GM18868 (cell line): ENCODE measurements at regions not wholly inside any gene's neighbourhood (a gene's known extent, or its start where the extent isn't known, plus 50 kb on each side); places are given as distances from the start of the nearest gene placed in this dataset.
"Not testable (repeated sequence)": the region's sequence is repeated elsewhere in the genome, so short reads cannot be mapped to it uniquely, and the experiment has no call there.

Source experiments
- ATAC-seq: cut with Tn5 transposase; IDR thresholded peaks from one replicate; pipeline ENCODE4 v1.9.1; 2021; ENCODE audit warnings: mild to moderate bottlenecking, moderate library complexity; ENCODE audit not compliant: unreplicated experiment

DNA sequence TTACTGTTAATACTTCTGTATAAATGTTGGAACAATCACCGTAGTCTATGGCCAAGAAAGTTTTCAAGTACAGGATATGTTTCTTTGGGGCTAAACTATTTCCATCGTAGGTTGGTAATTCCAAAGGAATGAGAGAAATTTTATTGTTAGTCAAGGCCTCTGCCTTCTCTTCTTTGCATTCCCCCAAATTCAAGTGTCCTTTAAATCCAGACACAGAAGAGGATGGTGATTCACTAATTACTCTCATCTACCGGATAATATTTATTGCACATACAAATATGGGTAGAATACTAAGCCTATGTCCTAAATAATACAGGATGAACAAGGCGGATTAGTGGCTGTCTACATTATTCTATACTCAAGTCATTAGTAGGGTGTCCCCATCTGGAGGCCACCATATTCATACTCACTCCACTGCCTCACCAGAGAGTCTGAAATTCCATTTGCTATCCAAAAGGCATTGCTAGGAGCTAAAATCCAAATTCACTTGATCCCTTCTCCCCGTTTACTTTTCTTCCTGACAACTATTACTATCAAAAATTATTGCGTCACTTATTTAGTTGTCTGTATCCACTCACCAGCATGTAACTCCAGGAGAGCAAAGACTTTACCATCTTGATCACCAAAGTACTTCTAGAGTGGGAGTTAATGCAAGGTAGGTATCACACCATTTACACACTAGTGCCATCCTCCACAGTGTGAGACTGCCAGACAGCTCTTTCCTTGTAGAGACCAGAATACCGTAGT is 82.4 kb upstream of the SGCG start:
- ATAC-seq = no peak

DNA sequence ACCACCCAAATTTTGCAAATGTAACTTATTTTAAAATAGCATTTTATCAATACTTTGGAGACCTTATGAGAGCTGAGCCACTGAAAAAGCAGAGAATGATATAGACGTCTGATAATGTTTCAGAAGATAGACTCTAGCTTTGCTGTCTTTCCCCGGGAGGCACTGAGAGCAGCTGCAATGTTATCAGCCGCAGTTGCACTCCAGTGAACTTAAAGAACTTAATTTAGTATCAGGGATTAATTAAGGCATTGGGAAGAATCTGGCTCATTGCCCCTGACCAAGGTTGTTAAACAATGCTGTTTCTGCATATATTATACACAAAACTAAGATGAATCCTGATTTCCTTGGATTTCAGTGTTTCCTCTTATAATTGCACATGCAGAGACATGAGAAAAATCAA is 75.7 kb upstream of the SGCG start:
- ATAC-seq = no peak

DNA sequence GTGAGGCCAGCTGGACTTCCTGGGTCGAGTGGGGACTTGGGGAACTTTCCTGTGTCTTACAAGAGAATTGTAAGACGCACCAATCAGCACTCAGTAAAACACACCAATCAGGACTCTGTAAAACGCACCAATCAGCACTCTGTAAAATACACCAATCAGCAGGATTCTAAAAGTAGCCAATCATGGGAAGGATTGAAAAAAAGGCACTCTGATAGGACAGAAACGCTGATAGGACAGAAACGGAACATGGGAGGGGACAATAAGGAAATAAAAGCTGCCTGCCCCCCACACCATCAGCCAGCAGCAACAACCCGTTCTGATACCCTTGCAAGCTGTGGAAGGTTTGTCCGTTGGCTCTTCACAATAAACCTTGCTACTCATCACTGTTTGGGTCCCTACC is 73.1 kb upstream of the SGCG start:
- no peak for ATAC-seq

DNA sequence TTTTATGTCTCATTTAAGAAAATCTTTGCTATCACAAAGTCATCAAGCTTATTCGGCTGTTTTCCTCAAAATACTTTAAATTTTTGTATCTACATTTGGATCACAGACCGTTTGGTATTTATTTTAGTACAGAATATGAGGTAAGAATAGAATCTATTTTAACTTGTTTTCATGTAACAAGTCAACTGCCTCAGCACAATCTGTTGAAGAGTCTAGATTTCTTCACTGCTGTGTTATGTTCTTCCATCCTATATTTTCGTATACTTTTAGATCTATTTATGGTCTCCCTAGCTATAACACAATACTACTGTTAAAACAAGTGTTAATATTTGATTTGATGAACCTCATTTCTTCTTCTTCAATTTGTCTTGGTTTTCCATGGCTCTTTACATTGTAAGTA is 61.6 kb upstream of the SGCG start:
- ATAC-seq = no peak

DNA sequence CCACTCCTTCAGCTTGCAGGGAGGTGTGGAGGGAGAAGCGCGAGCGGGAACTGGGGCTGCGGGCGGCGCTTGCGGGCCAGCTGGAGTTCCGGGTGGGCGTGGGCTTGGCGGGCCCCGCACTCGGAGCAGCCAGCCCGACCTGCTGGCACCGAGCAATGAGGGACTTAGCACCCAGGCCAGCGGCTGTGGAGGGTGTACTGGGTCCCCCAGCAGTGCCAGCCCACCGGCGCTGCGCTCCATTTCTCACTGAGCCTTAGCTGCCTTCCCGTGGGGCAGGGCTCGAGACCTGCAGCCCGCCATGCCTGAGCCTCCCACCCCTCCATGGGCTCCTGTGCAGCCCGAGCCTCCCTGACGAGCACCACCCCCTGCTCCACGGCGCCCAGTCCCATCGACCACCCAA is 53.2 kb upstream of the SGCG start:
- ATAC-seq = not testable (repeated sequence)

DNA sequence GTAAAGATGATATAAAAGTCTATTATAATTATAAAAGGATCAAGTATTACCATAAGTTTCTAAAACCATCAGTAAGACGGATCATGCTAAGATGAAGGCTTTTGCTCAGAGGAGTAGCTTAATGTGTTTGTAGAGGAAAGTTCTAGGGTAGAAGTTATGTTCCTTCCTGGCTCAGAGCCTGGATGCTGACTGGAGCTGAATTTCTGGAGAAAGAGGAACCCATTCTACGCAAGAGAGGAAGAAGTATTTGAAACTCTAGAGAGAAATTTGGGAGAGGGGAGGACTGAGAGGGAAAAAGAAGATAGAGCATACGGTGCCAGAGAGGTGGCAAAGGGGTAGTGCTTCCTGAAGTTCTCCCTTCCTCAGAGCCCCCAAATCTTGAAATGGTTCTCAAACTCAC is 51.4 kb upstream of the SGCG start:
- no peak for ATAC-seq
